DMS114 treated with DMSO at 0.1 percent for 48 hours (cell line): ENCODE measurements at regions not wholly inside any gene's neighbourhood (a gene's known extent, or its start where the extent isn't known, plus 50 kb on each side); places are given as distances from the start of the nearest gene placed in this dataset.
"Not testable (repeated sequence)": the region's sequence is repeated elsewhere in the genome, so short reads cannot be mapped to it uniquely, and the experiment has no call there.

Source experiments
- DNase-seq: peaks from one replicate; lab custom pipeline; 2025; ENCODE audit not compliant: unreplicated experiment; lab: John Stamatoyannopoulos, UW

DNA sequence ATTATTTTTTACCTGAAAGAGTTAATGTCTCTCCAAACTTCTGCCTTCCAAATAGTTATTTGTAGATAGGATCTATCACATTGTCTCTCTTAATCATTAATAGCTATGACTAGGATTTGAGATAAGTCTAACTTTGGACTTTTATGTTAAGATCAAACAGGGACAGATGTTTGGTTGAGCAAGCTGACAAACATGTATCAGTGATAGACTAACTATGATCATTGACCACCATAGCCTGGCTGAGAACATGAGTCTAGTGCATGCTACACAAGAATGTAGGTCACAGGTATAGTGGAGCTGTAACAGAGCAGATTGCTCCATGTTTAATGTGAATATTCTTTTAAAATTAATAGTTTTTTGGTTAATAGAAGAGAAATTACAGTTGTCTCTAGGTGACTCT lies 52.0 kb downstream of the SYT15B start:
- DNase-seq = not testable (repeated sequence)

DNA sequence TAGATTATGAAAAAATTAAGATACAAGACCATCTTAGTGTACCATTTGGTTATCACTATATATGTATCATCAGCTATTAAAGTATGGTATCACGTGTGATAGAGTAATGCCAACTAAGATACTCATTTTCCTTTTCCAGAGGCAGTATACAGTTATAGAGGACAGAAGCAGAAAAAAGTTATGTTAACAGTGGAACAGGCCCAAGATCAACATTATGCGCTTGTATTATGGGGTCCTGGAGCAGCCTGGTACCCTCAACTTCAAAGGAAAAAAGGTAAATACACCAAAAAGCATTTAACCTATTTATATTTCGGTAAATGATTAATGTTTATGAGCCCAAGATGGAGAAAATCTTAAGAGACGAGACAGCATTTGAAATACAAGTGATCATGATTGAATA lies 52.9 kb downstream of the SYT15B start:
- DNase-seq = not testable (repeated sequence)

DNA sequence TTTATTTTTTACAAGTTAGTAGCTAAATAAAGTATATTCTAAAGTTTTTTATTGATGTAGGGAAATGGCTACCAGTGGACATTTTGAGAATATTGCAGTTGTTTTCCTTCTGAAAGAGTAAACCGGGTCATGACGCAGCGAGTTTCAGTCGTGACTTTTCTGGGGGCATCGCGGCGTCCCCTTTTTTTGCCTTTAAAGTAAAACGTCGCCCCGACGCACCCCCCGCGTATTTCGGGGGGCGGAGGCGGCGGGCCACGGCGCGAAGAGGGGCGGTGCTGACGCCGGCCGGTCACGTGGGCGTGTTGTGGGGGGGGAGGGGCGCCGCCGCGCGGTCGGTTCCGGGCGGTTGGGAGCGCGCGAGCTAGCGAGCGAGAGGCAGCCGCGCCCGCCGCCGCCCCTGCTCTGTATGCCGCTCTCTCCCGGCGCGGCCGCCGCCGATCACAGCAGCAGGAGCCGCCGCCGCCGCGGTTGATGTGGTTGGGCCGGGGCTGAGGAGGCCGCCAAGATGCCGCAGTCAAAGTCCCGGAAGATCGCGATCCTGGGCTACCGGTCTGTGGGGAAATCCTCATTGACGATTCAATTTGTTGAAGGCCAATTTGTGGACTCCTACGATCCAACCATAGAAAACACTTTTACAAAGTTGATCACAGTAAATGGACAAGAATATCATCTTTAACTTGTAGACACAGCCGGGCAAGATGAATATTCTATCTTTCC lies 57.5 kb downstream of the SYT15B start:
- DNase-seq = peak; percentile 6

DNA sequence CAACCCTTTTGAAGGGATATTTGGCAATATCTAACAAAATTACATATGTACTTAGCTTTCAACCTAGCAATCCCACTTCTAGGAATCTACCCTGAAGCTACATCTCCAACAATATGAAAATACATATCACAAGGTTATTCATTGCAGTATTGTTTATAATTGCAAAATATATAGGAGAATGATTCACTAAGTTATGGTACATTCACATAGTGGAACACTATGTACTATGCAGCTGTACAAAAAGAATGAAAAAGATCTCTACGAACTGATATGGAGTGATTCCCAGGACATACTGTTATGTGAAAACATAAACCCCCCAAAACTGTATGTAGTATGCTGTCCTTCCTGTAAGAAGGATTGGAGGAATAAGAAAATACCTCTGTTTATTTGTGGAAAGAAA lies 62.1 kb downstream of the SYT15B start:
- not testable (repeated sequence) for DNase-seq

DNA sequence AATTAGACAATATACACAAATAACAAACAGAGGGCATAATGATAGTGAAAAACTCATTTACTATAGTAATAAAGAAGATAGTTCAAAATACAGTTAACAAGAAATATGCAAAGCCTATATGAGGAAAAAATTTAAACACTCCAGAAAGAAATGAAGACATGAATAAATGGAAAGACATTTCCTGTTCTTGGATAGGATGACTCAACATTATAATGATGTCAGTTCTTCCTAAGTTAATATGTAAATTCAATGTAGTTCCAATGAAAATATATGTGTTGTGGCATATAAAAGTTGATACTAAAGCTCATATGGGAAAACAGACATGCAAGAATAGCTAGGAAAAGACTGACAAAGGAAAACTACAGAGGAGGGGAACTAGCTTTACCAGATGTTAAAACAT lies 63.5 kb downstream of the SYT15B start:
- not testable (repeated sequence) for DNase-seq

DNA sequence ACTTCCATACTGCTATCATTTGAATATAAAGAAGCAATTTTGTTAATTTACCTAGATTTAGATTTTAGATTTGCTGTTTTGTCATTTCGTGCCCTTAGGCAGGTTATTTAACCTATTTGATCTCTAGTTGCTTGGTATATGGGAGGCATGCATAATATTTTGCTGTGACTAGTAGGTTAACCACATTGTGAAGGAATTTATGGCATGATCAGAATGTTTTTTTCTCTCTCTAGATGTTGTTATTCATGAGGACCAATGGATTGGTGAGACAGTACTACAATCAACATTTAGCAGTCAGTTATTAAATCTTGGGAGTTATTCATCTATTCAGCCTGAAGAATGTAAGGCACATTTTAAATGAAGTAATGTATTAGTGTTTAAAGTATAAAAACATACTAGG lies 67.2 kb downstream of the SYT15B start:
- DNase-seq = not testable (repeated sequence)

DNA sequence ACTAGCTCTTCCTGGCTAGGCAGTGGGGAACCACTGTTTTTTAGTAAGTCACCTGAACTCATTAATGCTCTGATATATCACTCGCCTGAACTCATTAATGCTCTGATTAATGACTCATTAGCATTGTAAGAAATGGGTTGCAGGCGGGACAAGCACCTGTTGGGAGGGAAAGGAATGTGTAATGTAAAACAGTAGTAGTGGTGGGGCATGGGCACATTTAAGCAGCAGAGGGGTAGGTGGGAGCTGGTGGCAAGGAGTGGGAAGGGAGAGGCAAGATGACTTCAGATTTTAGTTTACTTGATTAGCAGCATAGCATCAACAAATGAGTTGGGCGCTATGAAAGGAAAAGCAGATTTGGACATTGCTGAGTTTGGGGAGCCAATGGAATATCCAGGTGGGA lies 68.2 kb downstream of the SYT15B start:
- not testable (repeated sequence) for DNase-seq

DNA sequence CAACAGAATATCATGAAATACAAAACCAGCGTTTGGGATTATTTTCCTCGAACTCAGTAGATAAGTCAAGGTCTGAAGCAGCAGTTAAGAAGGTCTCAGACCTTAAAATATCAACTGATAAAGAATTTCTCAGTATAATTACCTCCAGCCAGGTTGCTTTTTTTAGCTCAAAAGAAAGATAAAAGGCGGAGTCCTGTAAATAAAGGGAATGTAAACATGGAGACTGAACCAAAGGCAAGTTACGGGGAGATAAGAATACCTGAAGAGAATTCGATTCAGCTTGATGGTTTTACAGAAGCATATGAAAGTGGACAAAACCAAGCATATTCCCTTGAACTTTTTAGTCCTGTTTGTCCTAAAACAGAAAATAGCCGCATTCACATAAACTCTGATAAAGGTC lies 73.1 kb downstream of the SYT15B start:
- not testable (repeated sequence) for DNase-seq

DNA sequence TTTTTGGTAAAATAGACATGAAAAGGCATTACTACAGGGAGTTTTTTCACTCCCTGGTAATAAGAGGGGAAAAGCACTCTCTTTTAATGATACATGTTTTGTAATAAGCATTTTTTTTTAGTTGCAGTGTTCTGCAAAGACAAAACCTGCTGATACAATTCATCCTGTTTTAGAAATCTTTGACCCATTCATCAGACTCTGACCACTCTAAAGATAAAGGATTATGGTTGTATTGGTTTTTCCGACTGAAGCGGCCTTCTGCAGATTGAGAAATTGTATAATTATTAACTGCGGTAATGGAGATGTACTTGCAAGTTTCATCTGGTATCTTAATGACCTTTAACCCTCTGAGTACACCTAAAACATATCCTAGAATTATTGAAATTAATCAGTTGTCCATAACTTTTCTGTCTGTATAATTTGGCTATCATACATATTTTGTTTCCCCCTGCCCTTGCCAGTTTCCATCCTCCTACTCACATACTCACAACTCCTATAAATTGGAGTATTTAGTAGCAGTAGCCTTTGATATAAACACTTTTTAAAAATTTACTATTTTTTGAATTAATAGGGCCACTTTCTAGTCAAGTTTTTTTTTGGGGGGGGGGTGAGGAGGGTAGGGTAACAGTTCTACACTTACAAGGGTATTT lies 79.4 kb downstream of the SYT15B start:
- DNase-seq = not testable (repeated sequence)

DNA sequence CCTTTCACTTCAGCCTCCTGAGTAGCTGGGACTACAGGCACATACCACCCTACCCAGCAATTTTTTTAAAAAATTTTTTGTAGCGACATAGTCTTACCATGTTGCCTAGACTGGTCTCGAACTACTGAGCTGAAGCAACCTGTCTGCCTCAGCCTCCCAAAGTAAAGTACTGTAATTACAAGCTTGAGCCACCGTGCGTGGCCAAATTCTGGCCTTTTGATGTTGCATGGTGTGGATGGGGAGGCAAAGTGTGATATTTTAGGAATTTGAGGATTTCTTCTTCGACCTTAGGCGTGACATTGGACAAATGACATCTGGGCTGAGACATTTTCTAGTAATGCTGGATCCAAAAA lies 81.8 kb downstream of the SYT15B start:
- not testable (repeated sequence) for DNase-seq

DNA sequence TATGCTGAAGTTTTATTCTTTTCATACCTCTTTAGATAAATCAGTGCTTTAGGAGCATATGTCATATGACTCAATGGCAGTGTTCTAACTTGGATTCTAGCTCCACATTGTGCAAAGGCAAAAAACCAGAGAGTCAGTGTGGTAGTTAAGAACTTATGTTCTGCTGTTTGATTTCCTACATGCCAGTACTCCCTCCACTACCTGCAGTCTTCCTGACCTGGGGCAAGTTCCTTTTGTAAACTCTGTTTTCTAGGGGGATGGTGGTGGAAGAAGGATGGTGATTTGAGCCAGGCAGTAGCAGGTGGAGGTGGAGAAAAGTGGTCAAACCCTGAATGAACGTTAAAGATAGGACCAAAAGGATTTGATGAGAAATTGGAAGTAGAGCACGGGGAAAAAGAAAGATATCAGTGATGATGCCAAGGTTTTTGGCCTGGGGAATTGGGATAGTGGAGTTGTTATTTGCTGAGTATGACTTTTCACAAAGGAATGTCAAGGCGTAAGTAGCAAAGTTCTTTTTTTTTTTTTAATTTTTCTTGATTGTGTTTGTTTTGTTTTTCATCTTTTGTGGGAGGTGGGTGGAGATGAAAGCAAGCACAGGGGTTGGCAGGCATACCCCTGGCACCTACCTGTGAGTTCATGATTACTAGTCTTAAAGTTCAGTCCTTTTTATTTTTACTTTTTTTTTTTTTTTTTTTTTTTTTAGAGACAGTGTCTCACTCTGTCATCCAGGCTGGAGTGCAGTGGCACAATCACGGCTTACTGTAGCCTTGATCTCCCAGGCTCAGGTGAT lies 82.3 kb downstream of the SYT15B start:
- not testable (repeated sequence) for DNase-seq

DNA sequence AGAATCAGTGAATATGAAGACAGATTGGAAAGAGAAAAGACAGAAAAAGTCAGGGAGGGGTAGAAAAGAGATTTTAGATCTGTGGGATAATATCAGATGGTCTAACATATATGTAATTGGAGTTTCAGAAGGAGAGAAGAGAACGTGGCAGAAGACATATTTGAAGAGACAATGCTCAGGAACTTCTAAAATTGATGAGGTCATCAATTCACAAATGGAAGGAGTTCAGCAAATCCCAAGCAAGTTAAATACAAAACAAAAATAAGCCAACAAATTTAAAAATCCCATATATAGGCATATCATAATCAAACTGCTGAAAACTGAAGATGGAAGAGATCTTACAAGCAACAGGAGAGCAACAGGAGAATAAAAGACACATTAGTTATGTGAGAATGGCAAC lies 87.3 kb downstream of the SYT15B start:
- not testable (repeated sequence) for DNase-seq

DNA sequence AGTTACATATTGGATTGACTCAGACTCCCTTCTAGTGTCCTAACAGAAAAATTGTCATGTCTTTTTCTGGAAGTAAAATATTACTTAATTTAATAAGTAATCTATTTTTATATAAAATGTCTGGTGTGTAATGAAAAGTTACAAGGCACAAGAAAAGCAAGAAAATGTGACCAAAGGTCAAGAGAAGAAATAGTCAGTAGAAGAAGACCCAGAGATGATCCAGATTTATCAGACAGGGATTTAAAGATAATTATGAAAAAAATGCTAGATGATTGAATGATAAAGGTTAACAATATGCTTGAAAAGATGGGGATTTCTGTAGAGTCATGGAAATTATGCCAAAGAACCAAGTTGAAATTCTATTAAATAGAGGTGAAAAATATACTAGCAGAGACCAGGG lies 87.8 kb downstream of the SYT15B start:
- DNase-seq = not testable (repeated sequence)

DNA sequence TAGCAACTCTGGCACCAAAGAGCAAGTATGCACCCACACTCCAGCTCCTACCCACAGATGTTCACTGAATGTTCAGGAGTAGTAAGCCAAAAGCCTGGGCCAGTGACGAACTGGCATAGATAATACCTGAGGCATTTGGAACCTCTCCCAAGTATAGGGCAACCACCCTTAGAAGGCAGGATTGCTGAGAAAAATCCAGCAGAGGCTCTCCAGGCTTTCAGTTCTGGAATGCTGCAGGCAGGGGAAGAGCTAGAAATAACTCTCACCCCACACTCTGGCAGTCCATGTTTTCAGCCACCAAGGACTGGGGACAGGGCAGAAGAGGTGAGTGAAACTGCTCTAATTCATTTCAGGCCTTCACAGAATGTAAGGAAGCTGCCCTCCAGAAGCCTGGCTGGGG lies 90.3 kb downstream of the SYT15B start:
- DNase-seq = not testable (repeated sequence)

DNA sequence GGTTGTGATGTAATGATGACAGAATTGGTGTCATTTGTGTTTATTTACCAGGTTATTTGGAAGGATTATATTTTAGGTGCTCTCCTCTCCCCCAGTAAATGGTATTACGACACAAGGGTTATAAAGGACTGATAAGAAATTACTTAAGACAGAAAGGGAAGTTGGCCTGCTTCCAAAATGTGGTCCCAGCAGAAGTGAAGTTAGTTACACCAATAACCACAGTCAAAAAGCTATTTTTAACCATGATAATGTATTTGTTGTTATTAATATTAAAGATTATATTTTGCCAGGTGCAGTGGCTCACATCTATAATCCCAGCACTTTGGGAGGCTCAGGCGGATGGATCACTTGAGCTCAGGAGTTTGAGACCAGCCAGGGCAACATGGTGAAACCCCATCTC lies 92.5 kb downstream of the SYT15B start:
- DNase-seq = not testable (repeated sequence)

DNA sequence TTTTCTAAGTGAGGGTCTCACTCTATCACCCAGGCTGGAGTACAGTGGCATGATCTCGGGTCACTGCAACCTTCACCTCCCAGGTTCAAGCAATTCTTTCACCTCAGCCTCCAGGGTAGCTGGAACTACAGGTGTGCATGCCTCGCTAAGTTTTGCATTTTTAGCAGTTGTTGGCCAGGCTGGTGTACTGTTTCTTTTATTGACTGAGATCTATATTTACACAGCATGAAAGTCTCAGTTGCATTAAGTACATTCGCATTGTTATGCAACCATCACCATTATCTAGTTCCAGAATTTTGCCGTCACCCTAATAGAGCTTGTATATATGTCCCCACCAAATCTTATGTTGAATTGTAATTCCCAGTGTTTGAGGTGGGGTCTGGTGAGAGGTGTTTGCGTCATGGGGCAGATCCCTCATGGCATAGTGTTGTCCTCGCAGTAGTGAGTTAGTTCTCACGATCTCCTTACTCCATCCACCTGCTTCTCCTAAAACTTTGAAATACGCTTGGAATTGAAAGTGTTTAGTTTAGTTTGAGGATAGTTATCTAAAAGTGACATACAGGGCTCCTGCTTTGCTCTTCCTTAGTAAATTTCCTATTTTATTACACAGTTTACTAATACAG lies 101.3 kb downstream of the SYT15B start:
- DNase-seq = not testable (repeated sequence)

DNA sequence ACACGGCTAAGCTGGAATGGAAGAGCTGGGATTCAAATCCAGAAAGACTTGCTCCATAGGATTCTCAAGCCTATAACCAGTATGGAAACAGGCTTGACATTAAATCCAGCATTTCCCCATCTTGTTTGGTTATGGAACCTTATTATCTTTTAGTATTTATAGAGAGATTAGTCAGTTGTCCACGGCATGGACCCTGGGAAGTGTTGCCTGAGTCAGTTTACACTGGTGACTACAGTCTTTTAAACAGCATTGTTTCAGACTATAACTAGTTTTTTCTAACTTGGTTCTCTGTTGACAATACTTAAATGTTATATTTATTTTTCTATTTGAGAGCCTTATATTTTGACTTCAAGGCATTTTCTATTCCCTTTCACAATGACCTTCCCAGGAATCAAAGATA lies 106.7 kb downstream of the SYT15B start:
- not testable (repeated sequence) for DNase-seq

DNA sequence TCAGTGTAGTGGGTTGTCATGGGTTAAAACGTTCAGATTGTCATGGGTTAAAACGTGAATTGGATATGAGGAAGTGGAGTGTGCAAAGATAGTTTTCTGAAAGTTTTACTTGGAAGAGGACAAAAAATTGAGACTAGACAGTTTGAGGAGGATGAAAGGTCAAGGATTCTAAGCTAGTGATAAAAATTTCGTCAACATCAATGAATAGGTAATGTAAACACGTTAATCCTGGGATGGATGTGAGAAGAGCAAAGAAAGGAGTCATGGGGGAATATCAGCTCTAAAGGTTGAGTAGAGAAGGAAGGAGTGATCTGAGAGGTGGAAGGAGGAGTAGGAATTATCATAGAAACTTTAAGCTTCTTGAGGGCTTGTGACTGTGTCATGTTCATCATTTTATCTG lies 109.2 kb downstream of the SYT15B start:
- DNase-seq = not testable (repeated sequence)

DNA sequence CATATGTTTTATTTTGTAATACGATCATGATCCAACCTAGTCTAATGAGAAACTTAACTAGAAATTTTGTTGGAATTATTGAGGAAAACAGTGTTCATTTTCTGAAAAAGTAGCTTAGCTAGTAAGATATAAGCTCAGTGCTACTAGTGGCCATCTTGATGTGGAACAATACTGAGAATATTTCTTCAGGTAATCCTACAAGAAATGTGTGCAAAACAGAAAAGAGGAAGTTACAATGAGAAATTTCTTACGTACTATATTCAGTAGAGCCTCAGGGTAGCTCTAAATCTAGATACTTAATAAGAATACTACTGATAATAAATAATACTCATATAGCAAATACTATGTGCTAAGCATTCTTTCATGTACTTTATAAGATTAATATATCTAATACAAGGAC lies 114.8 kb downstream of the SYT15B start:
- not testable (repeated sequence) for DNase-seq

DNA sequence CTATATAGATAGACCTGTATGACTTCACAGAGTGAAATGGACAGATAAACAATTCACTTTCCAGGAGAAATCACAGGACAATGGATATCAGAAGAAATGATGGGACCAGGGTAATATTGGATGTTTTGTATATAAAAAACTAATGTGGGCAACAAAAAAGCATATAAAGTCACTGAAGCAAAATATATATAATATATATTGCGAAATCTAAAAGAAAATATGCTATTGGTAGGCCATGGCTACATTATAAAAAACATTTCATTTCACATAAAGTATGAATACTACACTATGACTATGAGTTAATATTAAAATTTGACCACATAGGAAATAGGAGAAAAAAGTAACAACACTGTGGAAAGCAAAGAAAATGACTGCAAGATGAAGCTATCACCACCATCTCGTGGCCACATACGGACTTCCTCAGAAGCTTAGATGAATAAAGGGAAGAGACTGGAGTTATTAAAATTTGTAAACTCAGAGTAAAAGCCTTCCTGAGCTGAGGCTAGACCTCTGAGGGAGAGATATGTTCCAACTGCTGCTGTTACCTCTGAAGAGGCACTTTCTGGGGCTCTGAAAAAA lies 115.8 kb downstream of the SYT15B start:
- not testable (repeated sequence) for DNase-seq

DNA sequence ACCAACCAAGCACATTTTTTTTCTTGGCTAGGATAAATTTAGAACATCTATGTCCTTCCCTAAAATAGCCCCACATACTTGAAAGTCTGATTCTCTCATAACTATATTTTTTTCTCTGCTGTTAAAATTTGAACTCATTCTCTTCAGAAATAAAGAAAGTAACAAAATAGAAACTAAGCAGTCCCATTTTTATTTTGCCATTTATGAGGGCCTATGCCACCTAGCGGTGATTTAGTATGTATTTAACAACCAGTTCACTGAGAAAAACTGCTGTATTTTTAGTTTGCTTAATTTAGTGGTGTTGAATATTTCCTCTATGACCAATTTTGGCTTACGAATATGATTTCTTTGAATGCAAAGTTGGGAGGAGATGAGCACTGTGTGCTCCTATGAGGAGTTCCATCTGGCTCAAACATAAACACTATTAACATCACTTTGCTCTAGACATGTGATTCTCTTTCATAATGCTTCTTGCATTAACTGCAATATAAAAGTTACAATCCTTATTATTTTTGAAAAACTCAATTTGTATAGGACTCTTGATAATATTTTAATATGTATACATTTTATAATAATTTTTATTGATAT lies 116.6 kb downstream of the SYT15B start:
- DNase-seq = not testable (repeated sequence)
